ENCODE measurements at regions not wholly inside any gene's neighbourhood (a gene's known extent, or its start where the extent isn't known, plus 50 kb on each side); places are given as distances from the start of the nearest gene placed in this dataset.

GRCh38 chr6:71385111-71385822 is 96.7 kb downstream of the OGFRL1 start:
- TF ChIP-seq TAF1 (IDR thresholded peaks at IDR 0.05; ENCODE audit: borderline replicate concordance, insufficient read depth, low read length) (no peak), SIN3A (IDR thresholded peaks at IDR 0.05; ENCODE audit: borderline replicate concordance, insufficient read depth, low read length) (no peak), FOXP2 (optimal IDR thresholded peaks at IDR 0.05; ENCODE audit: borderline replicate concordance, extremely low read depth, extremely low read length, insufficient read depth) (no peak), REST (IDR thresholded peaks at IDR 0.05; ENCODE audit: insufficient read depth in 1 of 2, low read depth in 2 of 2, low read length in 2 of 2) (no peak), POLR2AphosphoS5 (IDR thresholded peaks at IDR 0.05; ENCODE audit: low read depth, low read length) (no peak)

- TF ChIP-seq SIN3A (IDR thresholded peaks at IDR 0.05; ENCODE audit: borderline replicate concordance, insufficient read depth, low read length) (no peak), POLR2AphosphoS5 (IDR thresholded peaks at IDR 0.05; ENCODE audit: low read depth, low read length) (no peak), TAF1 (IDR thresholded peaks at IDR 0.05; ENCODE audit: borderline replicate concordance, insufficient read depth, low read length) (no peak), REST (IDR thresholded peaks at IDR 0.05; ENCODE audit: insufficient read depth in 1 of 2, low read depth in 2 of 2, low read length in 2 of 2) (no peak), FOXP2 (optimal IDR thresholded peaks at IDR 0.05; ENCODE audit: borderline replicate concordance, extremely low read depth, extremely low read length, insufficient read depth) (no peak)
These were observed 97.6 kb downstream of the OGFRL1 start for GRCh38 chr6:71386215-71386614.

- TF ChIP-seq TAF1 (IDR thresholded peaks at IDR 0.05; ENCODE audit: borderline replicate concordance, insufficient read depth, low read length): no peak
These were observed 98.6 kb downstream of the OGFRL1 start for GRCh38 chr6:71387179-71387578.

- TF ChIP-seq REST (IDR thresholded peaks at IDR 0.05; ENCODE audit: insufficient read depth in 1 of 2, low read depth in 2 of 2, low read length in 2 of 2): no peak
These were observed 99.6 kb downstream of the OGFRL1 start for GRCh38 chr6:71388068-71388744.

- TF ChIP-seq REST (IDR thresholded peaks at IDR 0.05; ENCODE audit: insufficient read depth in 1 of 2, low read depth in 2 of 2, low read length in 2 of 2) (no peak), SIN3A (IDR thresholded peaks at IDR 0.05; ENCODE audit: borderline replicate concordance, insufficient read depth, low read length) (no peak), TAF1 (IDR thresholded peaks at IDR 0.05; ENCODE audit: borderline replicate concordance, insufficient read depth, low read length) (no peak), POLR2AphosphoS5 (IDR thresholded peaks at IDR 0.05; ENCODE audit: low read depth, low read length) (no peak), FOXP2 (optimal IDR thresholded peaks at IDR 0.05; ENCODE audit: borderline replicate concordance, extremely low read depth, extremely low read length, insufficient read depth) (no peak)
These were observed 100.4 kb downstream of the OGFRL1 start for GRCh38 chr6:71388856-71389527.

Data from PFSK-1 (cell line).